Stimulated activated CD4-positive, alpha-beta T cell treated with anti-CD3 and anti-CD28 coated beads, TNF-alpha, amount 100 ng/mL, for 48 hours (primary cell): ENCODE measurements at regions not wholly inside any gene's neighbourhood (a gene's known extent, or its start where the extent isn't known, plus 50 kb on each side); places are given as distances from the start of the nearest gene placed in this dataset.

Source experiments
- DNase-seq, 3 donors: peaks; one replicate each; pipeline ENCODE4 v3.0.0-alpha.2; 2020; ENCODE audit warnings: low read depth in 3 of 3

DNA sequence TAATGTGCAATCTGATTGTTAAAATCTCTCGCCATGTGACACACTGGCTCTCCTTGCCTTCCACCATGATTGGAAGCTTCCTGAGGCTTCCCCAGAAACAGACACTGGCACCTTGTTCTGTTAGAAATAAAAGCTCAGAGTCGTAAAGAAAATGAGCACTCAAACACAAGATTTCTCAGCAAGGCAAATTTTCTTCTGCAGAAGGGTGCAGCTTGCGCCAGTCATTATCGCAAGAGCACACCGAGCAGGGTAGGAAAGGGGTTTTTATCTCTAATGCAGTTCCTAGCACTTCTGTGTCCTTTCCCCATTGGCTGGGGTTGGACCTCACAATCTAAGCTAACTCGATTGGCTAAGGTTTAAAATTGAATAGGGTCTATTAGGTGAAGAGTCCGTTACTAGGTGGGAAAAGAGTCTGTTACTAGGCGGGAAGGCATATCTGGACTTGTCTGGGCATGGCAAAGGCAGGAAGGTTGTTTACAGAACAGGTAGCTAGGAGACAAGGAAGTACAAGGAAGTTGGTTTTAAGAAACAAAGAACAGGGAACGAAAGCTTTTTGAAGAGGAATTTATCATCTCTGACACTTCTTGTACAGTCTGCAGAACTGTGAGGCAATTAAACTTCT, 62.6 kb upstream of the BICD1 start:
- DNase-seq: no peak

- no peak for DNase-seq
Measured at GRCh38 chr12:32047357-32048212, 59.1 kb upstream of the BICD1 start.

GRCh38 chr12:32048791-32049190, 57.9 kb upstream of the BICD1 start:
- no peak for DNase-seq

DNA sequence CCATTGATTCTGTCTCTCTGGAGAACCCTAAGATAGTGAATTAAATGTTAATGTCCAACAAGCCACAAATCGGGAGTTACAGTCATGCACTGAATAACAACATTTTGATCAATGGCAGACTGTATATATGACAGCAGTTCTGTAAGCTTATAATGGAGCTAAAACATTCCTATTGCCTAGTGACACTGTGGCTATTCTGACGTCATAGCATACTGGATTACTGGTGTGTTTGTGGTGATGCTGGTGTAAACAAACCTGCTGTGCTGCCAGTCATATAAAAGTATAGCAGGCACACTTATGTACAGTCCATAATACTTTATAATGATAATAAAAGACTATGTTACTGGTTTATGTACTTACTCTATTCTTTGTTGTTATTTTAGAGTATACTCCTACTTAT, 56.7 kb upstream of the BICD1 start:
- DNase-seq: no peak

DNA sequence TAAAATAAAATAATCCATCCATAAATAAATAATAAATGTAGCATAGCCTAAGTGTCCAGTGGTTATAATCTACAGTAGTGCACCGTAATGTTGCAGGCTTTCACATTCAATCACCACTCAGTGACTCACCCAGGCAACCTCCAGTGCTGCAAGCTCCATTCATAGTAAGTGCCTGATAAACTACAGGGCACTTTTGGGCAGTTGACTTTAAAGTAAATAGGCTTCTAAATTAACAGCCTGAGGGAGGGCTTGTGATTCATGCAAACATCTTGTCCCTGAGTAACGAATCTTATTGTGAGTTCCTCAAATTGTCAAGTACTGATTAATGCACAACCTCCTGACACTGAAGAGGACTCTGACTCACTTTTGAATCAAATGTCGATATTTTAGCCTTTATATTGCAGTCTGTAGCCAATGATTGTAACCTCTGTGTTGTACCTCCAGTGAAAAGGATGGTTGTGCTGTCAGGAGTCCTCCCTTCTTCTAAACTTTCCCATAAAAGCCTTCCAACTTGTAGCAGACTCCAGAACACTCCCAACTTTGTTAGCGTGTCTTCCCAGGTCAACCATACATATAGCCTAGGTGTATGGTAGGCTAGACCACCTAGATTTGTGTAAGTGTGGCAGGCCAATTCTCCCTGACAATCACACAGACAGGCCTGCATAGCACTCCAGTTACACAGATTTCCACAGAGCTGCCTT, 55.0 kb upstream of the BICD1 start:
- no peak for DNase-seq

GRCh38 chr12:32052212-32052713, 54.4 kb upstream of the BICD1 start:
- no peak for DNase-seq

DNA sequence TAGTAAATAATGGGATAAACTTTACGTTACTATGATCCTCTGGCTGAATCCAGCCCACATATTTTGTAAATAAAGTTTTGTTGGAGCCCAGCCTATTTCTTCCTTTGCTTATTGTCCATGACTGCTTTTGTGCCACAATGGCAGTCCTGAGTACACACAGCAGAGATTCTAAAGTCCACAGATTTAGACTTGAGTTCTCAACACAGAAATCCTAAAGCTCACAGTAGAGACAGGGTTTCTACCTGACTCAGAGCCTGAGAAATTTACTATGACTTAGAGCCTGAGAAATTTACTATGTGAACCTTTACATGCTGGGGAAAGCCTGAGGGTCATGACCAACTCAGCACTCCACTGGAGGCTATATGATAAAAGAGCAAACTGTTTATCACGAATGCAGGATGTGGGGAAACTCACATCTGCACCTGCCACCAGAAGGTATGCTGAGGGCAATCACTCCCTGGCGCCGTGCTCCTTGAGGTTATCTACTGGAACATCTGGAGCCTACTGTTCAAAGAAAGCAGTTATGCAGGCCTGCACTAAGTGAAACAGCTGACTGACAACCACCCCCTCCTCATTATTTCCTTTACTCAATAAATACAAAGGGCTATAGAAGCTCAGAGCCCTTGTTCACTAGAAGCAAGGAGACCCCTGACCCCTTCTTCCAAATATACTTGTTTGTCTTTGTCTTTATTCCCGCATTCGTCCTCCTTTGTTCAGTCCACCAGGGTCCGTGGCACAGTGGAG, 52.6 kb upstream of the BICD1 start:
- DNase-seq: no peak
